Mucosa of stomach (tissue), 1 donor: ENCODE measurements at regions not wholly inside any gene's neighbourhood (a gene's known extent, or its start where the extent isn't known, plus 50 kb on each side); places are given as distances from the start of the nearest gene placed in this dataset.
"Not testable (repeated sequence)": the region's sequence is repeated elsewhere in the genome, so short reads cannot be mapped to it uniquely, and the experiment has no call there.

ENCODE experiments used
- H3K27me3 ChIP-seq: one replicate; pipeline ENCODE4 v1.7.0; 2013; ENCODE audit warnings: mild to moderate bottlenecking, low read length; ENCODE audit not compliant: control insufficient read depth, insufficient read depth
- H3K36me3 ChIP-seq: one replicate; pipeline ENCODE4 v1.7.0; 2013; ENCODE audit warnings: low read length; ENCODE audit not compliant: control insufficient read depth, insufficient read depth
- H3K4me1 ChIP-seq: one replicate; pipeline ENCODE4 v1.7.0; 2013; ENCODE audit warnings: mild to moderate bottlenecking, low read length; ENCODE audit not compliant: control insufficient read depth, insufficient read depth
- H3K4me3 ChIP-seq: one replicate; pipeline ENCODE4 v1.7.0; 2013; ENCODE audit warnings: low read length
- H3K9ac ChIP-seq: one replicate; pipeline ENCODE4 v1.7.0; 2013; ENCODE audit warnings: mild to moderate bottlenecking, low read length, moderate library complexity
- H3K9me3 ChIP-seq: one replicate; pipeline ENCODE4 v1.7.0; 2013; ENCODE audit warnings: mild to moderate bottlenecking, low read length, moderate library complexity; ENCODE audit not compliant: control insufficient read depth
- donor health status: Pancreatic carcinoma.

- H3K27me3 ChIP-seq = no peaks in the 10 kb centered on the region
- no peak overlapping the region for H3K9ac ChIP-seq
- H3K4me3 ChIP-seq = no peak overlapping the region
- no peaks in the 10 kb centered on the region for H3K9me3 ChIP-seq
- no peaks in the 10 kb centered on the region for H3K4me1 ChIP-seq
- H3K36me3 ChIP-seq = no peaks in the 10 kb centered on the region
These were observed 255.9 kb upstream of the ACO1 start for GRCh38 chr9:32128546-32128945.

- not testable (repeated sequence) for H3K27me3 ChIP-seq, H3K4me3 ChIP-seq, H3K9me3 ChIP-seq, H3K9ac ChIP-seq, H3K4me1 ChIP-seq, H3K36me3 ChIP-seq
These were observed 253.7 kb upstream of the ACO1 start for GRCh38 chr9:32130709-32131108.

- Histone ChIP-seq H3K36me3 (no peaks in the 10 kb centered on the region), H3K4me1 (no peaks in the 10 kb centered on the region), H3K4me3 (no peak overlapping the region), H3K9me3 (no peaks in the 10 kb centered on the region), H3K27me3 (no peaks in the 10 kb centered on the region), H3K9ac (no peak overlapping the region)
These were observed 247.6 kb upstream of the ACO1 start for GRCh38 chr9:32136700-32137339.

- Histone ChIP-seq H3K27me3 (no peaks in the 10 kb centered on the region), H3K9me3 (no peaks in the 10 kb centered on the region), H3K9ac (no peak overlapping the region), H3K36me3 (no peaks in the 10 kb centered on the region), H3K4me1 (no peaks in the 10 kb centered on the region), H3K4me3 (no peak overlapping the region)
These were observed 242.4 kb upstream of the ACO1 start for GRCh38 chr9:32142074-32142473.

- H3K4me1 ChIP-seq = not testable (repeated sequence)
These were observed 235.9 kb upstream of the ACO1 start for GRCh38 chr9:32148553-32148952.

GRCh38 chr9:32161209-32161608 is 223.2 kb upstream of the ACO1 start:
- Histone ChIP-seq H3K4me1 (no peaks in the 10 kb centered on the region), H3K36me3 (no peaks in the 10 kb centered on the region), H3K27me3 (no peaks in the 10 kb centered on the region), H3K9ac (no peak overlapping the region), H3K9me3 (no peaks in the 10 kb centered on the region), H3K4me3 (no peak overlapping the region)

More at GRCh38 chr9:32148553-32148952, 235.9 kb upstream of the ACO1 start:
- H3K9ac ChIP-seq, H3K4me3 ChIP-seq, H3K9me3 ChIP-seq, H3K36me3 ChIP-seq, H3K27me3 ChIP-seq: not testable (repeated sequence)

GRCh38 chr9:32161720-32162119 is 222.7 kb upstream of the ACO1 start:
- Histone ChIP-seq H3K9ac (no peak overlapping the region), H3K36me3 (no peaks in the 10 kb centered on the region), H3K9me3 (no peaks in the 10 kb centered on the region), H3K27me3 (no peaks in the 10 kb centered on the region), H3K4me1 (no peaks in the 10 kb centered on the region), H3K4me3 (no peak overlapping the region)

GRCh38 chr9:32166316-32166715 is 218.1 kb upstream of the ACO1 start:
- H3K4me1 ChIP-seq, H3K27me3 ChIP-seq, H3K4me3 ChIP-seq, H3K9ac ChIP-seq, H3K9me3 ChIP-seq, H3K36me3 ChIP-seq: not testable (repeated sequence)

- no peaks in the 10 kb centered on the region for H3K27me3 ChIP-seq
- no peaks in the 10 kb centered on the region for H3K9me3 ChIP-seq
- no peaks in the 10 kb centered on the region for H3K4me1 ChIP-seq
- H3K4me3 ChIP-seq = no peak overlapping the region
- no peaks in the 10 kb centered on the region for H3K36me3 ChIP-seq
- no peak overlapping the region for H3K9ac ChIP-seq
These were observed 213.1 kb upstream of the ACO1 start for GRCh38 chr9:32171339-32171738.

GRCh38 chr9:32172256-32172655 is 212.2 kb upstream of the ACO1 start:
- H3K9ac ChIP-seq = no peak overlapping the region
- H3K4me3 ChIP-seq = no peak overlapping the region
- no peaks in the 10 kb centered on the region for H3K36me3 ChIP-seq
- no peaks in the 10 kb centered on the region for H3K4me1 ChIP-seq
- H3K27me3 ChIP-seq = no peaks in the 10 kb centered on the region
- no peaks in the 10 kb centered on the region for H3K9me3 ChIP-seq

GRCh38 chr9:32177396-32177795 is 207.0 kb upstream of the ACO1 start:
- no peaks in the 10 kb centered on the region for H3K36me3 ChIP-seq

GRCh38 chr9:32180597-32180996 is 203.8 kb upstream of the ACO1 start:
- Histone ChIP-seq H3K36me3 (no peaks in the 10 kb centered on the region), H3K9ac (no peak overlapping the region), H3K9me3 (no peaks in the 10 kb centered on the region), H3K27me3 (no peaks in the 10 kb centered on the region), H3K4me1 (no peaks in the 10 kb centered on the region), H3K4me3 (no peak overlapping the region)

More at GRCh38 chr9:32177396-32177795, 207.0 kb upstream of the ACO1 start:
- H3K9me3 ChIP-seq = no peaks in the 10 kb centered on the region
- no peaks in the 10 kb centered on the region for H3K4me1 ChIP-seq
- H3K27me3 ChIP-seq = no peaks in the 10 kb centered on the region
- no peak overlapping the region for H3K4me3 ChIP-seq
- no peak overlapping the region for H3K9ac ChIP-seq

GRCh38 chr9:32200241-32200640 is 184.2 kb upstream of the ACO1 start:
- Histone ChIP-seq H3K9me3 (no peaks in the 10 kb centered on the region), H3K4me1 (no peaks in the 10 kb centered on the region), H3K9ac (no peak overlapping the region), H3K4me3 (no peak overlapping the region), H3K36me3 (no peaks in the 10 kb centered on the region), H3K27me3 (no peaks in the 10 kb centered on the region)
